ENCODE measurements at regions not wholly inside any gene's neighbourhood (a gene's known extent, or its start where the extent isn't known, plus 50 kb on each side); places are given as distances from the start of the nearest gene placed in this dataset.

DNA sequence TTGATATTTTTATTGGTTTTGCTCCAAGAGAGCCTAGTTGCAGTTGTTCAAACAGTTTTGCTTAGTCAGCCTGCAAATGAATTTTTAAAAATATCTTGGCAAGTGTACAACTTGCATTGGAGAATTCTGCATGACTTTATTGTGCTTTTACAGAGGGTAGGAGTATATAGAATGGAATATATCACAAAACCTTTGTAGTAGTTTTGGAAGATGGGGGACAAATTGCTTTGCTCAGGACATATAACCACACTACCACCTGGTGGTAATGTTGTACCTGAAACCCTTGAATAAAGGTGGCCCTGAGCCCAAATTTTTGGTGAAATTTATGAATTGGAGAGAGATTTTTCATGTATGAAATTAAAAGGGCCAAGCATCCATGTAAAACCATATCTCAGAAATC is 645.2 kb downstream of the MED13L start:
- TF ChIP-seq, protein P1, sequence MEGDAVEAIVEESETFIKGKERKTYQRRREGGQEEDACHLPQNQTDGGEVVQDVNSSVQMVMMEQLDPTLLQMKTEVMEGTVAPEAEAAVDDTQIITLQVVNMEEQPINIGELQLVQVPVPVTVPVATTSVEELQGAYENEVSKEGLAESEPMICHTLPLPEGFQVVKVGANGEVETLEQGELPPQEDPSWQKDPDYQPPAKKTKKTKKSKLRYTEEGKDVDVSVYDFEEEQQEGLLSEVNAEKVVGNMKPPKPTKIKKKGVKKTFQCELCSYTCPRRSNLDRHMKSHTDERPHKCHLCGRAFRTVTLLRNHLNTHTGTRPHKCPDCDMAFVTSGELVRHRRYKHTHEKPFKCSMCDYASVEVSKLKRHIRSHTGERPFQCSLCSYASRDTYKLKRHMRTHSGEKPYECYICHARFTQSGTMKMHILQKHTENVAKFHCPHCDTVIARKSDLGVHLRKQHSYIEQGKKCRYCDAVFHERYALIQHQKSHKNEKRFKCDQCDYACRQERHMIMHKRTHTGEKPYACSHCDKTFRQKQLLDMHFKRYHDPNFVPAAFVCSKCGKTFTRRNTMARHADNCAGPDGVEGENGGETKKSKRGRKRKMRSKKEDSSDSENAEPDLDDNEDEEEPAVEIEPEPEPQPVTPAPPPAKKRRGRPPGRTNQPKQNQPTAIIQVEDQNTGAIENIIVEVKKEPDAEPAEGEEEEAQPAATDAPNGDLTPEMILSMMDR (IDR thresholded peaks at IDR 0.05; ENCODE audit: poor library complexity, severe bottlenecking) = peak; percentile 51
- no peak for TF ChIP-seq EZH2 (IDR thresholded peaks at IDR 0.05; ENCODE audit: borderline replicate concordance, insufficient read depth, low read length, poor library complexity, severe bottlenecking)
- TF ChIP-seq RAD21 (conservative IDR thresholded peaks at IDR 0.05) = peak; percentile 63
- TF ChIP-seq POLR2AphosphoS5 (IDR thresholded peaks at IDR 0.05) = no peak
